ENCODE measurements at regions not wholly inside any gene's neighbourhood (a gene's known extent, or its start where the extent isn't known, plus 50 kb on each side); places are given as distances from the start of the nearest gene placed in this dataset.

DNA sequence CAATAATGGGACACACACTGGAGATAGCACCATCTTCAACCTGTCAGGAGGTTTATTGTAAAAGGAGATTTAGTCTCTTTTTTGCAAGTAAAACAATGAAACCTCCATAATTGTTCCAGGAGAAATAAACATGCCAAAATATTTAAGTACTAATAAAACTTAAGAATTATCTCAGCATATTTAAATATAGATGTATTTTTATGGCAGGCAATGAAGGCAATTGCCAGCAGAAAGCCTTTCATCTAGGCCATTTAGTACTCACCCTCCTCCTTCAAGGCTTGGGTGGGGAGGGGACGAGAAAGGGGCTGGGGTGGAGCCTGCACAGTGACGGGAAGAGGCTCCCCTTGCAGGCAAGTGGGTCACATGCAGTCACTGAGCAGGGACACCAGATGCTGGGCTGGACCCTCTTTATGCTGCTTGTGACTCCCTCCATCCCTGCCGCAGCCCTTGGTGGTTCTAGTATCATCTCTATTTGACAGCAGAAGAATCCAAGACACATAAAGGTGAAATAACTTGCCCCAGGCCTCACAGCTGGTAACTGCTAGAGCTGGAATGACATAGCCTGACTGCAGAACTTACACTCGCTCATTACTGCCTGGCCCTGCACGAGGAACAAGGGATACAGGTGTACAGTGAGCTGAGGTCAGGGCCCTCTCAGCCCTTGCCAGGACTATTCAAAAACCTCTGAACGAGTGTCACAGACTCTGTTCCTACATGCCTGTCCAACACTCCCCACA is 449.5 kb upstream of the ZMIZ1 start:
- in situ Hi-C loops (cut with HindIII; ENCODE audit: low pct_unique_long_range_greater_than_20kb, low sequenced_read_pairs) = no loop called here
- DNase-seq (ENCODE audit: low read depth, low spot score) = no peak

DNA sequence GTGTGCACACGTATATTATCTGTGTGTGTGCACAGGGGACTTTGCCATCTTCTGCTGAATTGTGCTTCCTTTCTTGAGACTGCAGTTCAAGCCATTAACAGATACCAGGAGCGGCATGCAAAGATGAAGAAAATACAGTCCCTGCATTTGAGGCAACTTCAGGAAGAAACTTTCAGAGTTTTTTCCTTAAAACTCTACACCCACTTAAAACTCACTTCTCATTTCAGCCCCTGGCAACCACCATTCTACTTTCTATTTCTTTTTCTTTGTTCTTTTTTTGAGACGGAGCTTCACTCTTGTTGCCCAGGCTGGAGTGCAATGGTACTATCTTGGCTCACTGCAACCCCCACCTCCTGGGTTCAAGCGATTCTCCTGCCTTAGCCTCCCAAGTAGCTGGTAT is 448.9 kb upstream of the ZMIZ1 start:
- in situ Hi-C loops (cut with HindIII; ENCODE audit: low pct_unique_long_range_greater_than_20kb, low sequenced_read_pairs) = no loop called here
- no peak for DNase-seq (ENCODE audit: low read depth, low spot score)

DNA sequence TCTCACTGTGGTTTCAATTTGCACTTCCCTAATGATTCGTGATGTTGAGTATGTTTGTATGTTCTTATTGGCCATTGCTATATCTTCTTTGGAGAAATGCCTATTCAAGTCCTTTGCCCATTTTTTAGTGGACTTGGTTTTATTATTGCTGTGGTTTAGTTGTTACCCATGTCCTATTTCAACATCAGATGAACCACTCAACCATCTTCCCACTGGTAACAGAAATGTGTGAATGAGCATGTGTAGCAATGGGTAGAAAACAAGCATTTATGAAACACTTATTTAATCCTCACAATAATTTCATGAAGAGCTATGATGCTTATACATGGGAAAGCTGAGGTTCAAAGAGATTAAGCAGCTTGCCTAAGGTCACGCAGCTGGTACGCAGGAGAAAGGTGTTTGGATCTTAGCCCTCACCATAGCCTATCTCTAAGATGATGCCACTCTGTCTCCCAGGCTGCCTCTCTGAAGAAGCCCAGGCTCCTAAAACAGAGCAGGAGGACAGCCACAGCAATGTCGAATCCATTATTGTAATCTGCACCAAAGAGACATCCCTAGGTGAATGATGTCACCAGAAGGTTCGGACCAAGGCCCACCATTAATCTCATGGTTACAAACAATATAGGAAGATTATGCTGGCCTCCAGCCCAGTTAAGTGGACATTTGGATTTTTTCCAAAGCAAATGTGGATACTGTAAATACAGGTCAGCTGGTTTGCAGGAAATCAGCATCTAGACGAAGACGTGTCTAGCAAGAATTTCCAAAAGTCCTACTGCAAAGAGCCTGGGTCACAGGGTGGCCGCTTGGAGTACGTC is 447.6 kb upstream of the ZMIZ1 start:
- no peak for DNase-seq (ENCODE audit: low read depth, low spot score)
- in situ Hi-C loops (cut with HindIII; ENCODE audit: low pct_unique_long_range_greater_than_20kb, low sequenced_read_pairs) = no loop called here

DNA sequence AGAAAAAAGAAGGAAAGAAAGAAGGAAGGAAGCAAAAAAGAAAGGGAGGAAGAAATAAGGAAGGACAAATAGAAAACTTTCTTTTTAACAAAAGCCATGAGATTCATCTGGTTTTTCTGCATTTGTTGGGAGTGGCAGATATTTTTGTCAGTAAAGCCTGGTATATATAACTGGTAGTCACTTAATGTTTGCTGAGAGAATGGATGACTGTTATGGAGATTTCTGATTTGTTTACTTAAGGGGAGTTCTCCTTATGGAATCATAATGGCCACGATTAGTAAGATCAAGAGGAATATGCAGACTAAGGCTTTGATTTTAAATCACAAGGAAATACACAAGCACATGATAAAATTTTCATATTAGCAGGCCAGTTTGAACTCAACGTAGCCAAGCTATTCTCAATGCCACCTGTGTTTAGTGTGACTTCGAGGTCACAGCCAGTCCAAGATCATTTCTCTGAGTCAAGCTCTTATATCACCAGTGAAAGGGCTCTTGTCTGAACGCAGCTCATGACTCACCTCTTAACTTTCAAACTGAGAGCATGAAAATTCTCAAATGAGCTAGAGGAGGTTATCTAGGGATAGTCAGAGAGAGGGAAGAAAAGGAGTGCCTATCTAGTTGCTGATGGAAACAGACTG is 445.1 kb upstream of the ZMIZ1 start:
- in situ Hi-C loops (cut with HindIII; ENCODE audit: low pct_unique_long_range_greater_than_20kb, low sequenced_read_pairs) = no loop called here
- DNase-seq (ENCODE audit: low read depth, low spot score) = peak; percentile 85

GRCh38 chr10:78624791-78625190 is 444.0 kb upstream of the ZMIZ1 start:
- DNase-seq (ENCODE audit: low read depth, low spot score) = no peak
- in situ Hi-C loops (cut with HindIII; ENCODE audit: low pct_unique_long_range_greater_than_20kb, low sequenced_read_pairs) = no loop called here

DNA sequence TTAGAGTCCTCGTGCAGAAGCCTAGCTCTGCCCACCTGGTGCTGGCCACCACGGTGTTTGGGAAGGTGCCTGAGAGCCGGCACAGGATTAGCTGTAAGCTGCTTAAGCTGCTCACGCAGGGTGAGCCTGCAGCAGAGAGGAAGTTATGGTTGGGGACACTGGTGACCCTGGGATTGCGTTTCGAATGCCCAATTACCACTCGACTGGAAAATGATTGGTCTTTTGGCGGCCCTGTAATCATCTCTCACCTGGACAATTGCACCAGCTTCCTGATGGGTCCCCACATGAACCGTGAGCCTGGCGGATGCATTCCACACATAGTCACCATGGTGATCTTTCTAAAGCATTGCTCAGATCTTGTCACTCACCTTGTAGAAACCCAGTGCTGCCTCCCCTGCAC is 442.3 kb upstream of the ZMIZ1 start:
- in situ Hi-C loops (cut with HindIII; ENCODE audit: low pct_unique_long_range_greater_than_20kb, low sequenced_read_pairs) = no loop called here
- no peak for DNase-seq (ENCODE audit: low read depth, low spot score)

- no peak for DNase-seq (ENCODE audit: low read depth, low spot score)
- in situ Hi-C loops (cut with HindIII; ENCODE audit: low pct_unique_long_range_greater_than_20kb, low sequenced_read_pairs) = no loop called here
Observed at GRCh38 chr10:78627254-78627795, 441.4 kb upstream of the ZMIZ1 start.

GRCh38 chr10:78628976-78629375 is 439.8 kb upstream of the ZMIZ1 start:
- no peak for DNase-seq (ENCODE audit: low read depth, low spot score)
- in situ Hi-C loops (cut with HindIII; ENCODE audit: low pct_unique_long_range_greater_than_20kb, low sequenced_read_pairs) = no loop called here

GRCh38 chr10:78629773-78630172 is 439.0 kb upstream of the ZMIZ1 start:
- in situ Hi-C loops (cut with HindIII; ENCODE audit: low pct_unique_long_range_greater_than_20kb, low sequenced_read_pairs) = no loop called here
- no peak for DNase-seq (ENCODE audit: low read depth, low spot score)

GRCh38 chr10:78630944-78631838 is 437.6 kb upstream of the ZMIZ1 start:
- in situ Hi-C loops (cut with HindIII; ENCODE audit: low pct_unique_long_range_greater_than_20kb, low sequenced_read_pairs) = no loop called here
- no peak for DNase-seq (ENCODE audit: low read depth, low spot score)

GRCh38 chr10:78634389-78634815 is 434.4 kb upstream of the ZMIZ1 start:
- no peak for DNase-seq (ENCODE audit: low read depth, low spot score)
- in situ Hi-C loops (cut with HindIII; ENCODE audit: low pct_unique_long_range_greater_than_20kb, low sequenced_read_pairs) = no loop called here

DNA sequence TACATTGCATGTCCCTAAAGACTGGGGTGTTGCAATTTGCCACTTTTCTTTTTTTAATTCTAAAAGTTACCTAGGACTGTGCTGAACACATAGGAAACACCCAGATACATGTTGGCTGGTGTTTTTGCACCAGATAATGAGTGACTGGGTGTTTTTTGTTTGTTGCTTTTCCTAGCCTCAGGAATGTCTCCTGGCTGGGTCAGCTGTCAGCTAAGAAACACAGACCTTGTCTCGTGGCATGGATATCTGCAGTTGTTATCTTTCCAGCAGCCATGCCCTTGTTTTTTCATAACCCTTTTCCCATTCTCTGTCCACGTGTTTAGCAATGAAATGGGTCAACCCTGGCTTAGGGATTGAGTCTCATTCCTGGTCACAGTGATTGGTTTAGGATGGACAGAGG is 433.9 kb upstream of the ZMIZ1 start:
- peak; percentile 6 for DNase-seq (ENCODE audit: low read depth, low spot score)
- in situ Hi-C loops (cut with HindIII; ENCODE audit: low pct_unique_long_range_greater_than_20kb, low sequenced_read_pairs) = no loop called here

DNA sequence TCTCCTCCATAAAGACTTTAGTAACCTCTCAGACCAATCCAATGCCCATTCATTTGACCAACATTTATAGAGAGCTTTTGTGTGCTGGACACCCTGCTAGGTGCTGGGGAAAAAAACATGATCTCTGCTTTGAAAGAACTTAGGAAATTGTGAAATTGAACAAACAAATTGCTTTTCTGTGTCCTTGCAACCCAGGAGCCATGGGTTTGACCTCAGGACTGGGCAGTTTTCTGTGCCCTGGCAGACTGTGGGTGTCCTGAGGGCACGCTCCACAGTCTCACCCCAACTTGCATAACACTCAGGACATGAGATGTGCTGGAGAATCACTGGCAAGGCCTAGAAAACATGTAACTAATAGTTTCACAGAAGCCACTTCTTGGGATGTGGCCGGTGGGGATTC is 429.1 kb upstream of the ZMIZ1 start:
- no peak for DNase-seq (ENCODE audit: low read depth, low spot score)
- in situ Hi-C loops (cut with HindIII; ENCODE audit: low pct_unique_long_range_greater_than_20kb, low sequenced_read_pairs) = no loop called here

GRCh38 chr10:78640796-78641636 is 427.8 kb upstream of the ZMIZ1 start:
- in situ Hi-C loops (cut with HindIII; ENCODE audit: low pct_unique_long_range_greater_than_20kb, low sequenced_read_pairs) = no loop called here
- no peak for DNase-seq (ENCODE audit: low read depth, low spot score)

DNA sequence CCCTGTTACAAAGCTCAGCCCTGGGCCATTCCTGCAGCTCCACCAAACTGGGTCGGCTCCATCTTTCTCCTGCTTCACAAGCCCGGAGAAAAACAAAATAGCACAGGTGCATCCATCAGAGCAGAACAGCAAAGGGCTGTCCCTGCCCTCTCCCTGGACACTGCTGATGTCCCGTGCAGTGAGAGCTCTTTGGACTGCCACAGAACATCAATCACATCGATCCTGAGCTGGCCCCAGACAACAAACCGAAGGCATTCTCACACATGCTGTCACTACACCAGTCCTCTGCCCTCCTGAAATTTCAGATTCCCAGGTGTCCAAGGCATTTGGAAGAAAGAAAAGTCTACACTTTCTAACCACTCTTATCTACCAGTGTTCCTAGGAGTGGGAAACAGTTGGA is 427.1 kb upstream of the ZMIZ1 start:
- in situ Hi-C loops (cut with HindIII; ENCODE audit: low pct_unique_long_range_greater_than_20kb, low sequenced_read_pairs) = no loop called here

DNA sequence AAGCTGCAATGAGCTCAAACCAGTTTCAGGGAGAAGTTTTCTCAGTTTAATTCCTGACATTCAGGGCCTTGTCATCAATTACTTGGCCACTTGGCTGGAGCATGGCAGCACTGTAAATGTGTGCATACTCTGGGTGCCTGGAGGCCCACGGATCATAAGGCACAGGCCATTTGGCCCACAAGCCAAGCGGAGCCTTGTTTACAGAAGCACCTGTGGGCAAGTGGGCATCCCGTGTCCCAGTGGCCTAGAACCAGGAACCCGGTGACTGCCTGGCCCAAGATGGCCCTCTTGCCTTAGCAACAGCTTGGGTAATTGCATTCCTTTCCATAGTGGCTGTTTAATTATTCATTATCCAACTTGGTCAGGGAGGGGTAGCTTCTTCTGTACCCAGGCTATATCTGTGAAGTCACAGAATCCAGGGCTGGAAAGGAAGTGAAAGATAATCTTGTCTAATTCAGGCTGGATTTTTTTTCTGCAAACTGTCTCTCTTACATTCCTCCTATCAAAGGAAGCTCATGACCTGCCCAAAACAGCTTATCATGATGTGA is 426.4 kb upstream of the ZMIZ1 start:
- in situ Hi-C loops (cut with HindIII; ENCODE audit: low pct_unique_long_range_greater_than_20kb, low sequenced_read_pairs) = no loop called here
- DNase-seq (ENCODE audit: low read depth, low spot score) = no peak

More for the DNA sequence above, 427.1 kb upstream of the ZMIZ1 start:
- DNase-seq (ENCODE audit: low read depth, low spot score) = no peak
